Activated CD4-positive, alpha-beta T cell treated with anti-CD3 and anti-CD28 coated beads, Interleukin-10, Interleukin-2, amounts not matched to agents 100 ng/mL and 50 ng/mL, durations not matched to agents 16 hours and 8 hours (primary cell): ENCODE measurements at regions not wholly inside any gene's neighbourhood (a gene's known extent, or its start where the extent isn't known, plus 50 kb on each side); places are given as distances from the start of the nearest gene placed in this dataset.
"Not testable (repeated sequence)": the region's sequence is repeated elsewhere in the genome, so short reads cannot be mapped to it uniquely, and the experiment has no call there.

Experiments
- DNase-seq: peaks from one replicate; pipeline ENCODE4 v3.0.0-alpha.2; 2020

- no peak for DNase-seq
Observed at GRCh38 chr10:28897617-28898464, 220.5 kb downstream of the BAMBI start.

GRCh38 chr10:28902215-28902614 lies 224.9 kb downstream of the BAMBI start:
- DNase-seq, result no peak

- no peak for DNase-seq
Observed at GRCh38 chr10:28903063-28903462, 225.7 kb downstream of the BAMBI start.

- no peak for DNase-seq
Observed at GRCh38 chr10:28903736-28904135, 226.4 kb downstream of the BAMBI start.

GRCh38 chr10:28905371-28905770 lies 228.1 kb downstream of the BAMBI start:
- no peak for DNase-seq

- no peak for DNase-seq
Observed at GRCh38 chr10:28906011-28906411, 228.7 kb downstream of the BAMBI start.

- no peak for DNase-seq
Observed at GRCh38 chr10:28906415-28906814, 229.1 kb downstream of the BAMBI start.

GRCh38 chr10:28906934-28907333 lies 229.6 kb downstream of the BAMBI start:
- DNase-seq, result no peak

GRCh38 chr10:28909875-28910274 lies 232.6 kb downstream of the BAMBI start:
- DNase-seq, result no peak

- no peak for DNase-seq
Observed at GRCh38 chr10:28910956-28911355, 233.6 kb downstream of the BAMBI start.

- not testable (repeated sequence) for DNase-seq
Observed at GRCh38 chr10:28911511-28911910, 234.2 kb downstream of the BAMBI start.

- no peak for DNase-seq
Observed at GRCh38 chr10:28912017-28912783, 234.9 kb downstream of the BAMBI start.

GRCh38 chr10:28913436-28914237 lies 236.3 kb downstream of the BAMBI start:
- DNase-seq, result no peak

- no peak for DNase-seq
Observed at GRCh38 chr10:28914701-28915100, 237.4 kb downstream of the BAMBI start.

GRCh38 chr10:28915989-28916588 lies 238.8 kb downstream of the BAMBI start:
- no peak for DNase-seq

- no peak for DNase-seq
Observed at GRCh38 chr10:28920091-28920490, 242.8 kb downstream of the BAMBI start.

GRCh38 chr10:28922127-28922526 lies 244.8 kb downstream of the BAMBI start:
- DNase-seq, result no peak

GRCh38 chr10:28922861-28923260 lies 245.5 kb downstream of the BAMBI start:
- no peak for DNase-seq

GRCh38 chr10:28924717-28925116 lies 247.4 kb downstream of the BAMBI start:
- DNase-seq, result no peak

GRCh38 chr10:28925121-28925663 lies 247.9 kb downstream of the BAMBI start:
- DNase-seq, result no peak

- no peak for DNase-seq
Observed at GRCh38 chr10:28926932-28927331, 249.6 kb downstream of the BAMBI start.

- no peak for DNase-seq
Observed at GRCh38 chr10:28928484-28928883, 251.2 kb downstream of the BAMBI start.

- no peak for DNase-seq
Observed at GRCh38 chr10:28929942-28930341, 252.6 kb downstream of the BAMBI start.
